HL-60/S4 treated with retinoic acid at 250 ng/mL for 4 days and 3 days (cell line): ENCODE measurements at regions not wholly inside any gene's neighbourhood (a gene's known extent, or its start where the extent isn't known, plus 50 kb on each side); places are given as distances from the start of the nearest gene placed in this dataset.
"Not testable (repeated sequence)": the region's sequence is repeated elsewhere in the genome, so short reads cannot be mapped to it uniquely, and the experiment has no call there.

Source experiments
- in situ Hi-C: fragments of 300-500 bp; cut with MboI; formaldehyde crosslinking; loops from 2 replicates; pipeline ENCODE4 v1.7.0; 2022; ENCODE audit warnings: low sequenced_read_pairs

- in situ Hi-C loops, result no loop called here
Measured at GRCh38 chr13:31514932-31515331, 224.4 kb upstream of the RXFP2 start.

GRCh38 chr13:31515427-31515826, 223.9 kb upstream of the RXFP2 start:
- in situ Hi-C loops, result no loop called here

GRCh38 chr13:31517599-31517998, 221.7 kb upstream of the RXFP2 start:
- in situ Hi-C loops, result no loop called here

- in situ Hi-C loops, result no loop called here
Measured at GRCh38 chr13:31518645-31519044, 220.7 kb upstream of the RXFP2 start.

GRCh38 chr13:31521435-31521834, 217.9 kb upstream of the RXFP2 start:
- in situ Hi-C loops, result no loop called here

- in situ Hi-C loops, result no loop called here
Measured at GRCh38 chr13:31522396-31522795, 216.9 kb upstream of the RXFP2 start.

- in situ Hi-C loops, result no loop called here
Measured at GRCh38 chr13:31528176-31528575, 211.2 kb upstream of the RXFP2 start.

GRCh38 chr13:31528758-31529157, 210.6 kb upstream of the RXFP2 start:
- in situ Hi-C loops, result no loop called here

- in situ Hi-C loops, result no loop called here
Measured at GRCh38 chr13:31530922-31531321, 208.4 kb upstream of the RXFP2 start.

GRCh38 chr13:31537052-31537451, 202.3 kb upstream of the RXFP2 start:
- in situ Hi-C loops, result no loop called here

GRCh38 chr13:31538067-31539042, 201.0 kb upstream of the RXFP2 start:
- in situ Hi-C loops, result no loop called here

- in situ Hi-C loops, result no loop called here
Measured at GRCh38 chr13:31540281-31540680, 199.0 kb upstream of the RXFP2 start.

- in situ Hi-C loops, result no loop called here
Measured at GRCh38 chr13:31543190-31543589, 196.1 kb upstream of the RXFP2 start.

GRCh38 chr13:31545616-31546015, 193.7 kb upstream of the RXFP2 start:
- in situ Hi-C loops, result no loop called here

GRCh38 chr13:31556376-31556775, 182.9 kb upstream of the RXFP2 start:
- in situ Hi-C loops, result no loop called here

GRCh38 chr13:31584221-31584620, 155.1 kb upstream of the RXFP2 start:
- in situ Hi-C loops, result not testable (repeated sequence)

GRCh38 chr13:31587698-31588266, 151.5 kb upstream of the RXFP2 start:
- in situ Hi-C loops, result no loop called here

- in situ Hi-C loops, result no loop called here
Measured at GRCh38 chr13:31588316-31588715, 151.0 kb upstream of the RXFP2 start.

- in situ Hi-C loops, result no loop called here
Measured at GRCh38 chr13:31588893-31589292, 150.4 kb upstream of the RXFP2 start.

GRCh38 chr13:31591642-31592233, 147.6 kb upstream of the RXFP2 start:
- in situ Hi-C loops, result no loop called here

- in situ Hi-C loops, result no loop called here
Measured at GRCh38 chr13:31594056-31594455, 145.3 kb upstream of the RXFP2 start.

- in situ Hi-C loops, result no loop called here
Measured at GRCh38 chr13:31595563-31595962, 143.8 kb upstream of the RXFP2 start.
